AG08395 (cell line): ENCODE measurements at regions not wholly inside any gene's neighbourhood (a gene's known extent, or its start where the extent isn't known, plus 50 kb on each side); places are given as distances from the start of the nearest gene placed in this dataset.

Experiments
- DNase-seq: peaks from one replicate; pipeline ENCODE4 v3.0.0; 2012; ENCODE audit warnings: mixed read lengths, low spot score

- peak; percentile 65 for DNase-seq
Observed at GRCh38 chr5:93163010-93163663, 417.9 kb downstream of the NR2F1-AS1 start.

- DNase-seq: no peak
Observed at GRCh38 chr5:93161661-93162654, 419.1 kb downstream of the NR2F1-AS1 start.

GRCh38 chr5:93158841-93159240 is 422.2 kb downstream of the NR2F1-AS1 start:
- peak; percentile 71 for DNase-seq

GRCh38 chr5:93156566-93156965 is 424.5 kb downstream of the NR2F1-AS1 start:
- DNase-seq: no peak

DNA sequence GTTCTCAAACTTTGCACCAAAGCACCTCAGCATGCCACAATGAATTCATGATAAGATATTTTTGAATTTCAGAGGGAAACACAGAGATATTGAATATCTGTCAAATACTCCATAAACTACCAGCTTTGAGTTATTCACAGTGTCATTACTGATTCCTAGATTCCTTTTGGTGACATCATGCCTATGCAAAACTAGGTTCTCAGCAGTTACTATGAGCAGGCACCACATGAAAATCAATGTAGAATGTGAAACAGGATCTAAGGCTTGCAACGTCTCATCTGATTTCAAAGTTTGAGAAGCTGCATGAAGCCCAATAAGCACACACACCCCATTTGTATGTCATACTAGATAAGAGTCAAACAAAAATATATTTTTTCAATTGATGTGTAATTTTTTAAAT is 426.5 kb downstream of the NR2F1-AS1 start:
- DNase-seq: no peak

- no peak for DNase-seq
Observed at GRCh38 chr5:93153461-93153860, 427.6 kb downstream of the NR2F1-AS1 start.

GRCh38 chr5:93151896-93152295 is 429.1 kb downstream of the NR2F1-AS1 start:
- no peak for DNase-seq

- no peak for DNase-seq
Observed at GRCh38 chr5:93151121-93151520, 429.9 kb downstream of the NR2F1-AS1 start.

DNA sequence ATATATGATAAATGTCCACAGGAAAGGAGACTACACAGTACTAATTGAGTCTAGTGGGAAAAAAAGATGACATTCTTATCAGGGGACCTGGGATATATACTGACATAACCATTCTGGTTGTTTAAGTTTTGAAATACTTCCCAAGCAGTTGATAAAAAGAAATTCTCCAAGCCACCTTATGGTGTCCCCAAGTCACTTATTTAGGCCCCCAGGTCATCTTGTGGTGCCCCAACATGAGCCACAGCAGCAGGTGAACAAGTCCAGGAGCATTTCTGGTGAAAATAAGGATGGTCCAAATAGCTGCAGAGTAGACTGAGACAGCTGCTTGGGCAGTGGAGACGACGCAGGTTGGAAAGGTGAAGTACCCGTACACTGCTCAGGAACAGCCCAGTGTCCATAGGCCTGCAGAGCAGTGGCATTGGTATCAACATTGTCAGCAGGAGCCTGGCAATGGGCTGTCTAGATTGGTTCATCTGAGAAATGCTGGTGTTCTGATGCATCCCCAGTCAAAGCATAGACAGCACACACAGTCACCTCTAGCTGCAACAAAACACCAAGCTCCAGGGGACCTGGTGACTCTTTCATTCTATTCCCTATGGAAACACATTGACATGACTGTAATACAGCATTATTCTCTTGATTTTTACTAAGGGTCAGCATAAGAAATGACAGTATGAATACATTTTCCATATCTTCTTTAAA is 430.6 kb downstream of the NR2F1-AS1 start:
- DNase-seq: no peak

- DNase-seq: no peak
Observed at GRCh38 chr5:93145767-93146166, 435.3 kb downstream of the NR2F1-AS1 start.

DNA sequence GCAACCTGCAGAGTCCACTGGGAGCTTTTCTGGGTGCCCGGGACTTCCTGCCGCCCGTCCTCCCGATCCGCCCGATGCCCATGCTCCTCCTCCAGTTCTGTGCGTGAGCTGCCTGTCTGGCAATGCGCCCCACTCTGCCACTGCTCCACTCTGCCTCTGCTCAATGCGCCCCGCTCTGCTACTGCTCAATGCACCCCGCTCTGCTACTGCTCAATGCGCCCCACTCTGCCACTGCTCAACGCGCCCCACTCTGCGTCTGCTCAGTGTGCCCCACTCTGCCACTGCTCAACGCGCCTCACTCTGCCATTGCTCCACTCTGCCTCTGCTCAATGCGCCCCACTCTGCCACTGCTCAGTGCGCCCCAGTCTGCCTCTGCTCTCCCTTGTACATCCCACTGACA is 436.0 kb downstream of the NR2F1-AS1 start:
- no peak for DNase-seq

DNA sequence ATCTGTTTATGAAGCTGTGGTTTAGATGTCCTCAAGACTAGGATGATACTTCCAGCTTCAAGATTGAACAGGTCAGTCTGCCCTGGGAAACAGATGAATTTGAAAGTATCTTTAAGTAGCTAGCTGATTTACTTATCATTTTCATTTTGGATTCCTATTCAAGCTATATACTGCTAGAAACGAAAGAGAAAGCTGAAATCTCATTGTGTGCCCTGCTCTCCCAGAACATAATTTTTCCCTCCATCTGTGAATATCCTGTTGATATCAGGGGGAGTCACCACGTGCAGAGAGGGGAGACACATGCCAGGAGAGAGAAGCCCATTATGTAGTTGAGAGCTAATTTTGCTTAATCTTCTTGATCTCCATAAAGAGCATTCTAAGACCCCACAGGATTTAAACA is 439.1 kb downstream of the NR2F1-AS1 start:
- no peak for DNase-seq

- peak; percentile 30 for DNase-seq
Observed at GRCh38 chr5:93130624-93131490, 450.2 kb downstream of the NR2F1-AS1 start.

GRCh38 chr5:93126634-93127033 is 454.4 kb downstream of the NR2F1-AS1 start:
- no peak for DNase-seq

GRCh38 chr5:93123127-93123526 is 457.9 kb downstream of the NR2F1-AS1 start:
- no peak for DNase-seq

GRCh38 chr5:93122446-93122845 is 458.6 kb downstream of the NR2F1-AS1 start:
- no peak for DNase-seq

DNA sequence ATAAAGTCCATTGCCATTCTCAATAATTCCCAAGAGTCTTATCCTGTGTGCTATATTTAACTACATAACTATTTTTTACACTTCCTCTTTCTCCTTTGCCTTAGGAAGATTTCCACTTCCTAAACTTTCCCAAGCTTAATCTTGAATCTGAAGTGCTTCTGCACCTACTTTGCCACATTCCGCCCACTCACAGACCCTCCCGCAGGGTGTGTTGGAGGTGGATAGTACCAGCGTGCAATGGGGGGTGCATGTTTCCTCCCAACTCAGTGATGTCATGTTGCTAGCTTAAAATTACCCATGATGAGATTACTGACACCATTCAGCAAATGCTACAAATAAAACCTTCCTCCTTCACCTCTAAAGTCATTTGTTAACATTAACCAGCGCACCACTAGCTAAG is 460.2 kb downstream of the NR2F1-AS1 start:
- no peak for DNase-seq

DNA sequence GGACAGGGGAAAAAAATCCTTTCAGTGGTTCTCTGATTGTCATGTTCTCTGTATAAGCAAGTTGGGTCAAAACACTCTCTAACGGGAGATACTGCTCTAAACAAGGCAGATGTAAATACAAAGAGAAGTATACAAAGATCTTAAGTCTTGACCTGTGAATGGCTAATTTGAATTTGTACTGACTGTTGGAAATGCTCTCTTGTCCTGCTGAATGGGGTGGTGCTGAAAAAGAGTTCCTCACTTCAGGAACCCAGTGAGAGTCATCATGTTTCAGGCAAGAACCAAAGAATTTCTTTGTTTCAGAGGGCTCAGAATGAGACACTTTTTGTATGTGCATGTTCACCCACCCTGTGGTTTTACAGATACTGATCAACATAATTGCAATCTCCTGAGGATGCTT is 461.0 kb downstream of the NR2F1-AS1 start:
- no peak for DNase-seq

DNA sequence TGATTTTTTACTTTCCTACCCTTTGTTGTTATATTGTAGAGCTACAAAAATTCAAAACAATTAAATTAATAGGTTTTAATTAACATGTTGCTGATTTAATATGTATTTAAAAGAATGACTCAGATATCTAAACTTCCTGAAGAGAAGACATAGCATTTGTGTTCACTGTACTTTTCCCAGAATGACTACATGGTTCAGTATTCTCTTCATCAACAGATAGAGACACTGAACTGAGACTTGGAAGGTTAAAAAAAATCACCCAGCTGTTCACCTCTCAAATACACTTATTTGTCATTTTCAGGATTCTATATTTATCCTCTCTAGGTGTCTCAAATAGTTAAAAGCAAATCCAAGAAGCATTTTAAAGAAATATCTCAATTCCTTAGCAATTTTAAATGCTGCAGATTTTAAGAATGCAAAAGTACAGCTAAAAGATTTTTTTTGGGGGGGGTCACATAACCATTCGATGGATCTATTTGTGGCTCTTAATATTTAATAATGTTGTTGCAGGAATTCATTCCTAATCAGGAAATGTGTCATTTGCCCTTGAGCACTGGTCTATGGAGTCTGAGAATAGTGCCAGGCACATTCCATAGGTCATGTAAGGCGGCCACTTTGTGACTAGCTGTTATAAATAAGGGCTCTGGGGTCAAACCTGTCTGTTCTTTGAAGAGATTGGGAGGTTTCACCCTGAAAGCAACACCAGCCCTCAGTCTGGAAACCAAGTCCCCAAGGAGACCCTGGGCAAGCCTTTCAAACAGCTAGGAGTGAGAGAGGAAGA is 463.1 kb downstream of the NR2F1-AS1 start:
- DNase-seq: no peak

DNA sequence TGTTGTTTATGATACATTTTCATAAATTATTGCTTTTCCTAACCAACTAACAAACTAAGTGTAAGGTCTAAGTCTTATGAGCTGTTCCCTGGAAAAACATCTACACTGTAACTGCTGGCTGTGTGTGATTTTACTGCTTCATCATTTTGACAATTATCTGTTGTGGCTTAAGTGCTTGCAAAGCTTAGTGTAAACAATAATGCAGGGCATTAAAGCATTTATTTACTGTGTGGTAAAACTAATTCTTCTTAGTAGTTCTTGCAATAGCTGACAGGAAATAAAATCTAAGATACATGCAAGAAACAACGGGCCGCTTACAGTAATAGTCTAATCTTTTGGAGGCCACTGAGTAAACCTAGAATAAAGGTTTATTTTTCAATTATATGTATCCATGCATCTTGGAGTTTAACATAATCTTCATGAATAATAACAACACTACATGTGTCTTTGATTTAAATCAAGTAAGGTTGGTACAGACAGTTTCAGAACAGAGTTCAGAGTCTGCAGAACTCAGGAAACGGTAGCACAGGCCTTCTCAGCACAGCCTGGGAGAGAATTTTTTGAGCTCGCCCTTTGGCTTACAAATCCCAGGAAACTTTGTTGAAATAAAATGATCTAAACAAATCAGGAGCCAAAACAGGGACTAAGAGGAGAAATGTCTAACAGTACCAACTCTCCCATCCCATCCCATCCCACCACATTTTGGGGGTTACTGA is 473.1 kb downstream of the NR2F1-AS1 start:
- no peak for DNase-seq
